A673 (cell line): ENCODE measurements at regions not wholly inside any gene's neighbourhood (a gene's known extent, or its start where the extent isn't known, plus 50 kb on each side); places are given as distances from the start of the nearest gene placed in this dataset.

Experiments used
- BruUV-seq: library from RNA; stranded (reverse); fragments of 400-500 nt; replicated peaks from 2 replicates; lab custom pipeline; 2021; lab: Mats Ljungman, UMichigan
- CTCF ChIA-PET: fragments of 300-600 bp; sonication (Branson Sonifier 250); formaldehyde crosslinking; loops from one replicate; lab custom pipeline; 2022; ENCODE audit warnings: antibody characterized with exemption; lab: Charles Lee
- POLR2A ChIA-PET: fragments of 300-600 bp; sonication (Branson Sonifier 250); formaldehyde crosslinking; loops from one replicate; lab custom pipeline; 2022; ENCODE audit warnings: antibody characterized with exemption; ENCODE audit not compliant: low non-redundant PET; lab: Charles Lee
- DNase-seq: peaks from one replicate; pipeline ENCODE4 v3.0.0-alpha.2; 2015; ENCODE audit warnings: low spot score
- H3K27ac ChIP-seq: fragments of 200-600 bp; sonication (generic); 2 replicates; pipeline ENCODE4 v1.5.1; 2016; ENCODE audit warnings: mixed run types, low read depth, mild to moderate bottlenecking, mixed read lengths, antibody characterized with exemption, low read length; ENCODE audit not compliant: poor library complexity, severe bottlenecking
- H3K27me3 ChIP-seq: fragments of 200-600 bp; sonication (generic); replicated peaks from 2 replicates; pipeline ENCODE4 v1.6.1; 2017; ENCODE audit warnings: mixed run types, low read depth, mild to moderate bottlenecking, mixed read lengths, antibody characterized with exemption, low read length; ENCODE audit not compliant: insufficient read depth, poor library complexity
- H3K36me3 ChIP-seq: fragments of 200-600 bp; sonication (generic); 2 replicates; pipeline ENCODE4 v1.6.1; 2016; ENCODE audit warnings: mixed run types, mild to moderate bottlenecking, mixed read lengths, antibody characterized with exemption, low read length; ENCODE audit not compliant: insufficient read depth, poor library complexity, severe bottlenecking
- H3K4me1 ChIP-seq: fragments of 200-600 bp; sonication (generic); 2 replicates; pipeline ENCODE4 v1.6.1; 2017; ENCODE audit warnings: mixed run types, mild to moderate bottlenecking, mixed read lengths, antibody characterized with exemption, low read length; ENCODE audit not compliant: insufficient read depth, poor library complexity, severe bottlenecking
- H3K4me3 ChIP-seq: fragments of 200-600 bp; sonication (generic); 2 replicates; pipeline ENCODE4 v1.5.1; 2016; ENCODE audit warnings: low read depth, mixed run types, mild to moderate bottlenecking, mixed read lengths, low read length; ENCODE audit not compliant: poor library complexity, severe bottlenecking
- H3K9me3 ChIP-seq: fragments of 200-600 bp; sonication (generic); 2 replicates; pipeline ENCODE4 v1.6.1; 2016; ENCODE audit warnings: mixed run types, low read depth, mild to moderate bottlenecking, mixed read lengths, antibody characterized with exemption, low read length; ENCODE audit not compliant: poor library complexity, severe bottlenecking
- EZH2 ChIP-seq: fragments of 200-600 bp; sonication (generic); IDR thresholded peaks from 2 replicates; pipeline ENCODE4 v1.6.1; 2017; ENCODE audit warnings: borderline replicate concordance, low read depth, mild to moderate bottlenecking, mixed read lengths, antibody characterized with exemption, low read length; ENCODE audit not compliant: poor library complexity, severe bottlenecking
- intact Hi-C: fragments of 100-400 bp; cut with micrococcal nuclease; formaldehyde crosslinking; loops from one replicate; pipeline ENCODE4 v1.10.0; 2022; ENCODE audit not compliant: unreplicated experiment
- TF ChIP-seq, protein P1 (sequence below): fragments of 300-800, 200-600 bp; sonication (generic); conservative IDR thresholded peaks from 2 replicates; pipeline ENCODE4 v1.5.1; 2017; ENCODE audit warnings: low read depth, mild to moderate bottlenecking, antibody characterized with exemption, low read length, moderate library complexity, mixed read lengths

DNA sequence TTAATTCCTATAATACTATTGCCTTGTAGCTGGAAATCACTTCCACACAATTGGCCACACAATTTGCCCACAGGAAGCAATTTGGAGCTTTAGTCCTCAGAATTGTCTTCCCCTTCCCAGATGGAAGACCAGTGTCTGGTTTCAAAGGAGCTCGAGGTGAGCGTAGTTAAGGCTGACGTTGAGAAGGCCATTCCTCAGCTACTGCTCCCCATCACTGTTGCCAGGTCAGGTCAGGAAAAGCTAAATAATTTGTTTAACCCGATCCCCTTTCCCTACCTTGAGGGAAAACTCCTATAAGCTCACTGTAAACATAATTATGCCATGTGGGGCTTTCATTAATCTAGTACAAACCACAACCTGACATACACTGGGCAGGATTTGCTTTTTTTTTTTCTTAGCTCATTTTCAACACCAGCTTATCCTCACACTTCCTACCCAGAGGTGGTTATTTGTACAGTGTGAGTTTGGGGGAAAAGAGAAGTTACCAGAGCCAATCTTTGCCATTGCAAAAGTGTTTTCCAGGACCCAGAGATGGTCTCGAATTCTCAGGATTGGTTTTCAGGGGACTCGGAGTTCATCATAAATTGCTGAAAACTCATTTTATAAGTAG lies 242.7 kb downstream of the CLIC5 start:
- Histone ChIP-seq H3K4me3 (no peak overlapping the region), H3K36me3 (no peaks in the 10 kb centered on the region), H3K27me3 (no peaks in the 10 kb centered on the region), H3K9me3 (no peaks in the 10 kb centered on the region), H3K27ac (no peak overlapping the region), H3K4me1 (no peaks in the 10 kb centered on the region)
- DNase-seq: no peak
- TF ChIP-seq, protein P1, sequence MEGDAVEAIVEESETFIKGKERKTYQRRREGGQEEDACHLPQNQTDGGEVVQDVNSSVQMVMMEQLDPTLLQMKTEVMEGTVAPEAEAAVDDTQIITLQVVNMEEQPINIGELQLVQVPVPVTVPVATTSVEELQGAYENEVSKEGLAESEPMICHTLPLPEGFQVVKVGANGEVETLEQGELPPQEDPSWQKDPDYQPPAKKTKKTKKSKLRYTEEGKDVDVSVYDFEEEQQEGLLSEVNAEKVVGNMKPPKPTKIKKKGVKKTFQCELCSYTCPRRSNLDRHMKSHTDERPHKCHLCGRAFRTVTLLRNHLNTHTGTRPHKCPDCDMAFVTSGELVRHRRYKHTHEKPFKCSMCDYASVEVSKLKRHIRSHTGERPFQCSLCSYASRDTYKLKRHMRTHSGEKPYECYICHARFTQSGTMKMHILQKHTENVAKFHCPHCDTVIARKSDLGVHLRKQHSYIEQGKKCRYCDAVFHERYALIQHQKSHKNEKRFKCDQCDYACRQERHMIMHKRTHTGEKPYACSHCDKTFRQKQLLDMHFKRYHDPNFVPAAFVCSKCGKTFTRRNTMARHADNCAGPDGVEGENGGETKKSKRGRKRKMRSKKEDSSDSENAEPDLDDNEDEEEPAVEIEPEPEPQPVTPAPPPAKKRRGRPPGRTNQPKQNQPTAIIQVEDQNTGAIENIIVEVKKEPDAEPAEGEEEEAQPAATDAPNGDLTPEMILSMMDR: no peak
- TF ChIP-seq EZH2: no peak
- CTCF ChIA-PET: no interaction called here
- BruUV-seq: no TSS peak
- intact Hi-C loops: no loop called here
- POLR2A ChIA-PET: no interaction called here

DNA sequence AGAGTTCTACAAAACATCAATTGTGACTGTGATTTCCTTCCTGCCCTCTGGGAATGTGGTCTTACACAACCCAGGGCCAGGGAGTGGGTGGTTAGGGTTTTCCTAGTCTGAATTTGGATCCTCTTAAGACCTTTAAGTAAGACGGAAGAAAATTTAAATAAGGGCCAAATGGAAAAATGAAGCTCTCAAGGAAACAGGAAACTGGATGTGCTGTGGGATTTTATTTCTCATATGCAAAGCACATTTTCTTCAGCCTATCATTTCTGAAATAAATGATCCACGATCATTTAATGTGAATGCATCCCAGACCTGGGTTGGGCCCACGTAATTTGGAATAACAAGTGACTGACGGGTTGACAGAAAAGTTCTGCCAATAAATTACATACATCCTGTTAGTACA lies 243.6 kb downstream of the CLIC5 start:
- DNase-seq: peak; percentile 22
- CTCF ChIA-PET: no interaction called here
- TF ChIP-seq, protein P1: no peak
- TF ChIP-seq EZH2: no peak
- no peaks in the 10 kb centered on the region for H3K4me1 ChIP-seq
- H3K9me3 ChIP-seq: no peaks in the 10 kb centered on the region
- intact Hi-C loops: no loop called here
- H3K27me3 ChIP-seq: no peaks in the 10 kb centered on the region
- H3K36me3 ChIP-seq: no peaks in the 10 kb centered on the region
- no TSS peak for BruUV-seq
- no peak overlapping the region for H3K4me3 ChIP-seq
- POLR2A ChIA-PET: no interaction called here
- no peak overlapping the region for H3K27ac ChIP-seq

DNA sequence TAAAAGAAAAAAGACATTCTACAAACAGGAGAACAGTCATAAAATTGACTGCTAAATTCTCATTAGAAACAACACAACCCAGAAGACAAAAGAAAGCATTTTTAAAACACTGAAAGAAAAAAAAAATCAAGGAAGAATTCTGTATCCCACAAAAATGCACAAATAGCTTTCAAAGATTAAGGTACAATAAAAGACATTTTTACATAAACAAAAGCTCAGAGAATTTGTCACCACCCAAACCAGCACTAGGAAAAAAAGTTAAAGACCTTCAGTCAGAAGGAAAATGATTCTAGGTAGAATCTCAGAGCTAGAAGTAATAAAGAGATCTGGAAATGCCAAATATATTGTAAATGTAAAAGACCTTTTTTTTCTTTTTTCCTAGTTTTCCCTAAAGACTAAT lies 252.4 kb downstream of the CLIC5 start:
- TF ChIP-seq EZH2: no peak
- TF ChIP-seq, protein P1: no peak
- H3K27me3 ChIP-seq: no peaks in the 10 kb centered on the region
- POLR2A ChIA-PET: no interaction called here
- DNase-seq: no peak
- intact Hi-C loops: no loop called here
- no peaks in the 10 kb centered on the region for H3K36me3 ChIP-seq
- H3K9me3 ChIP-seq: peaks cover 4% of the 10 kb centered on the region
- no peak overlapping the region for H3K27ac ChIP-seq
- BruUV-seq: no TSS peak
- H3K4me1 ChIP-seq: no peaks in the 10 kb centered on the region
- H3K4me3 ChIP-seq: no peak overlapping the region
- CTCF ChIA-PET: no interaction called here
